GM12878 (cell line): ENCODE measurements at regions not wholly inside any gene's neighbourhood (a gene's known extent, or its start where the extent isn't known, plus 50 kb on each side); places are given as distances from the start of the nearest gene placed in this dataset.

ENCODE experiments used
- CTCF ChIP-seq, 3 experiments: IDR thresholded peaks in 2 of 3; conservative IDR thresholded peaks in 1 of 3; 2 replicates each; pipeline ENCODE4 v1.5.1; 2011; ENCODE audit warnings: low read depth in 3 of 3, low read length in 3 of 3, mild to moderate bottlenecking in 3 of 3, control low read depth in 2 of 3, moderate library complexity in 2 of 3, inconsistent platforms in 1 of 3, mixed read lengths in 1 of 3; ENCODE audit not compliant: control insufficient read depth in 2 of 3, insufficient read depth in 1 of 3; ENCODE audit errors: extremely low read depth in 1 of 3
- EGR1 ChIP-seq, 2 experiments: IDR thresholded peaks; 1 replicate in 1 of 2; 2 replicates in 1 of 2; pipeline ENCODE4 v1.6.1; 2011 to 2012; ENCODE audit warnings: low read depth in 2 of 2, low read length in 2 of 2, borderline replicate concordance in 1 of 2, mild to moderate bottlenecking in 1 of 2, moderate library complexity in 1 of 2
- MAX ChIP-seq: IDR thresholded peaks from 2 replicates; pipeline ENCODE4 v1.6.1; 2012; ENCODE audit warnings: low read depth, low read length, improper control_type of control experiment
- MTA2 ChIP-seq: fragments of 450-650 bp; IDR thresholded peaks from 2 replicates; pipeline ENCODE4 v1.6.1; 2016; ENCODE audit warnings: low read depth, mild to moderate bottlenecking, moderate library complexity
- POLR2A ChIP-seq: IDR thresholded peaks from 2 replicates; pipeline ENCODE4 v1.6.1; 2011; ENCODE audit warnings: low read depth, mild to moderate bottlenecking, low read length
- SMAD1 ChIP-seq: fragments of 450-650 bp; IDR thresholded peaks from 2 replicates; pipeline ENCODE4 v1.6.1; 2018; ENCODE audit warnings: mild to moderate bottlenecking, low read depth; ENCODE audit not compliant: partially characterized antibody
- ZZZ3 ChIP-seq: IDR thresholded peaks from 2 replicates; pipeline ENCODE4 v1.6.1; 2011; ENCODE audit warnings: low read depth; ENCODE audit not compliant: control insufficient read depth, insufficient read length

GRCh38 chr2:139967665-139968064 is 1187.5 kb upstream of the NXPH2 start:
- no peak for TF ChIP-seq POLR2A
- no peak for TF ChIP-seq CTCF (IDR thresholded peaks at IDR 0.05 in 2 of 3, conservative IDR thresholded peaks at IDR 0.05 in 1 of 3; ENCODE audit: control insufficient read depth in 2 of 3, extremely low read depth in 1 of 3, insufficient read depth in 1 of 3, low read depth in 3 of 3, low read length in 3 of 3)
- TF ChIP-seq ZZZ3, result no peak
- no peak for TF ChIP-seq EGR1 (IDR thresholded peaks at IDR 0.05; ENCODE audit: borderline replicate concordance in 1 of 2, low read depth in 2 of 2, low read length in 2 of 2)
- no peak for TF ChIP-seq SMAD1
- no peak for TF ChIP-seq MTA2
- TF ChIP-seq MAX, result no peak
